Stimulated activated memory B cell treated with anti-CD40 and anti-IgM and Interleukin-4, amounts not matched to agents 10 μg/mL and 1 μg/mL and 100 μg/mL, for 72 hours (primary cell): ENCODE measurements at regions not wholly inside any gene's neighbourhood (a gene's known extent, or its start where the extent isn't known, plus 50 kb on each side); places are given as distances from the start of the nearest gene placed in this dataset.
A peak's percentile ranks its signal among the peaks of the same experiment; 100 is the strongest.
"Not testable (repeated sequence)": the region's sequence is repeated elsewhere in the genome, so short reads cannot be mapped to it uniquely, and the experiment has no call there.

ENCODE experiments used
- ATAC-seq: fragments of 150-1000 bp; cut with Tn5 transposase; 2 replicates; pipeline ENCODE4 v1.10.0; 2021
- H3K27ac Mint-ChIP-seq: one replicate; pipeline ENCODE4 v1.8.0; 2022; ENCODE audit warnings: mild to moderate bottlenecking, mixed read lengths
- H3K27me3 Mint-ChIP-seq: one replicate; pipeline ENCODE4 v1.8.0; 2022; ENCODE audit warnings: mixed read lengths
- H3K36me3 Mint-ChIP-seq: one replicate; pipeline ENCODE4 v1.8.0; 2022; ENCODE audit warnings: mixed read lengths
- H3K4me1 Mint-ChIP-seq: one replicate; pipeline ENCODE4 v1.8.0; 2022; ENCODE audit warnings: mixed read lengths
- H3K4me3 Mint-ChIP-seq: one replicate; pipeline ENCODE4 v1.8.0; 2022; ENCODE audit warnings: mild to moderate bottlenecking, moderate library complexity, mixed read lengths
- H3K9me3 Mint-ChIP-seq: one replicate; pipeline ENCODE4 v1.8.0; 2022; ENCODE audit warnings: mixed read lengths

DNA sequence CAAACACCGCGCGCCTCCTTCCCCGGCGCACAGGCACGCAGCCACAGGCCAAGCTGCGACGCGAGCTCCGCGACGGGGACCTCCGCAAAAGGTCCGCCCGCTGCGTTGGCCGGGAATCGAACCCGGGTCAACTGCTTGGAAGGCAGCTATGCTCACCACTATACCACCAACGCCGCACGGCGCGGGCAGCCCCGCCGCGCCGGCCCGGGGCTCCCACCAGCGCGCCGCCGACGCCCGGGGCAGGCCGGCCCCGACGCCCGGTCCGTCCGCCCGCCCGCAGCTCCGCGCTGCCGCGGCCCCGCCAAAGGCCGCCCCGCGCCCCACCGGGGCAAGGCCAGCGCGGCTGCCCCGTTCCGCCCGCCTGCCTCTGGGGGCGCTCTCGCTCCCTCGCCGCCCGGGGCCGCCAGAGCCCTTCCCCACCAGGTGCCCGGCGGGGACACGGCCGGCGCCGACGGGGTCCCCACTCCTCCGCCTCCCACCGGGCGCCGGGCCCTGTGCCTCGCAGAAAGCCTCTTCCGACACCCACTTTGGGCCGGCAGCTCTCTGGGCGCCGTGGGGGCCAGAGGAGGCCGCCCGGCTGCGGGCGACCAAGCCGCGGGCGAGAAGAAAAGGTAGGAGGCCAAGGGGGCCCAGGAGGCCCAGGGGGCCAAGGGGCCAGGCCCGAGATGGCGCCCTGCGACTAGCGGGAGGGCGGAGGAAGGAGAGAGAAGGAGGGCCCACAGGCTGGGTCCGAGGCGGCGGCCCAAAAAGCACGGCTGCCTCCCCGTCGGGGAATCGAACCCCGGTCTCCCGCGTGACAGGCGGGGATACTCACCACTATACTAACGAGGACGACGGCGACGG lies 50.2 kb upstream of the FCGR2A start:
- not testable (repeated sequence) for H3K4me3 Mint-ChIP-seq, H3K4me1 Mint-ChIP-seq, H3K27ac Mint-ChIP-seq, H3K27me3 Mint-ChIP-seq, H3K36me3 Mint-ChIP-seq, H3K9me3 Mint-ChIP-seq
- peak; percentile 32 for ATAC-seq

- H3K27ac Mint-ChIP-seq, H3K9me3 Mint-ChIP-seq, H3K36me3 Mint-ChIP-seq, H3K4me3 Mint-ChIP-seq, H3K27me3 Mint-ChIP-seq, H3K4me1 Mint-ChIP-seq: not testable (repeated sequence)
- peak; percentile 65 for ATAC-seq
Observed at GRCh38 chr1:161453950-161454864, 51.0 kb upstream of the FCGR2A start.

DNA sequence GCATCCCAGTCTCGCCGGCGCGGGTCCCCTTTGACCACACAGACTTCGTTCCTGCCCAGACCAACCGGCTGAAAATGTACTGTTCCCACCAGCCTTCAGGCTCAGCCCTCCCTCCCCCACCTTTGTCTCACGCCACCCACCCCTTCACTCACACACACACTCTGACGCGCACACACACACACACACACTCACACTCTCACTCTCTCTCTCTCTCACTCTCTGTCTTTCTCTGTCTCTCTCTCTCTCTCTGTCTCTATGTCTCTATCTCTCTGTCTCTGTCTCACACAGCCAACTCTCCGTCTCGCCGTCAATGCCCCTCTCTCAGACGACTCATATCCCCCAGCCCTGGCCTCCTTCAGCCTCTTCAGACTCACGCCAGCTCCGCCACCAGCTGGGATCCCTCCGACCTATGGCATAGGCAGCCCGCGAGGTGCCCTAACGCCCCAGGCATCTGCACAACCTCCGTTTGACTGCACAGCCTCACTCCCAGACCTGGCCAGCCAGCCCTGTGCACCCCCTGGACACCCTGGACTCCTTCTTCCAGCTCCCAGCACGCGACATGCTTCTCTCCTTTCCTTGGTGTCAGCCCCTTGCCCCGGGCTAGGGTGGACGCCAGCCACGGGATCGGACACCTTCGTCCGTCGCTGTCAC lies 53.4 kb upstream of the FCGR2A start:
- H3K4me3 Mint-ChIP-seq, H3K27ac Mint-ChIP-seq, H3K4me1 Mint-ChIP-seq, H3K27me3 Mint-ChIP-seq, H3K9me3 Mint-ChIP-seq, H3K36me3 Mint-ChIP-seq: not testable (repeated sequence)
- ATAC-seq, result peak; percentile 32

DNA sequence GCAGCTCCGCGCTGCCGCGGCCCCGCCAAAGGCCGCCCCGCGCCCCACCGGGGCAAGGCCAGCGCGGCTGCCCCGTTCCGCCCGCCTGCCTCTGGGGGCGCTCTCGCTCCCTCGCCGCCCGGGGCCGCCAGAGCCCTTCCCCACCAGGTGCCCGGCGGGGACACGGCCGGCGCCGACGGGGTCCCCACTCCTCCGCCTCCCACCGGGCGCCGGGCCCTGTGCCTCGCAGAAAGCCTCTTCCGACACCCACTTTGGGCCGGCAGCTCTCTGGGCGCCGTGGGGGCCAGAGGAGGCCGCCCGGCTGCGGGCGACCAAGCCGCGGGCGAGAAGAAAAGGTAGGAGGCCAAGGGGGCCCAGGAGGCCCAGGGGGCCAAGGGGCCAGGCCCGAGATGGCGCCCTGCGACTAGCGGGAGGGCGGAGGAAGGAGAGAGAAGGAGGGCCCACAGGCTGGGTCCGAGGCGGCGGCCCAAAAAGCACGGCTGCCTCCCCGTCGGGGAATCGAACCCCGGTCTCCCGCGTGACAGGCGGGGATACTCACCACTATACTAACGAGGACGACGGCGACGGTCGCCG lies 57.4 kb upstream of the FCGR2A start:
- not testable (repeated sequence) for H3K27me3 Mint-ChIP-seq, H3K36me3 Mint-ChIP-seq, H3K27ac Mint-ChIP-seq, H3K9me3 Mint-ChIP-seq, H3K4me3 Mint-ChIP-seq, H3K4me1 Mint-ChIP-seq
- peak; percentile 37 for ATAC-seq

GRCh38 chr1:161447040-161447759 lies 58.1 kb upstream of the FCGR2A start:
- not testable (repeated sequence) for H3K36me3 Mint-ChIP-seq, H3K27me3 Mint-ChIP-seq, H3K4me1 Mint-ChIP-seq, H3K9me3 Mint-ChIP-seq, H3K27ac Mint-ChIP-seq, H3K4me3 Mint-ChIP-seq
- peak; percentile 34 for ATAC-seq

DNA sequence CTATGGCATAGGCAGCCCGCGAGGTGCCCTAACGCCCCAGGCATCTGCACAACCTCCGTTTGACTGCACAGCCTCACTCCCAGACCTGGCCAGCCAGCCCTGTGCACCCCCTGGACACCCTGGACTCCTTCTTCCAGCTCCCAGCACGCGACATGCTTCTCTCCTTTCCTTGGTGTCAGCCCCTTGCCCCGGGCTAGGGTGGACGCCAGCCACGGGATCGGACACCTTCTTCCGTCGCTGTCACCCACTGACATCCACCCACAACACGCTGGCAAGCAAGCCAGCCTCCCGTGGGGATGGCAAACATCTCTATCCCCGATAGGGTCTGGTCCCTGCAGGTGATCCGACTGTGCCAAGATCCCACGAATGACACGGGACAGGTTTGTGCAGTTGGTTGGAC lies 60.5 kb upstream of the FCGR2A start:
- H3K36me3 Mint-ChIP-seq, H3K4me1 Mint-ChIP-seq, H3K4me3 Mint-ChIP-seq, H3K9me3 Mint-ChIP-seq, H3K27ac Mint-ChIP-seq: not testable (repeated sequence)
- ATAC-seq, result peak; percentile 49
- H3K27me3 Mint-ChIP-seq, result peaks cover 12% of the 10 kb centered on the region

DNA sequence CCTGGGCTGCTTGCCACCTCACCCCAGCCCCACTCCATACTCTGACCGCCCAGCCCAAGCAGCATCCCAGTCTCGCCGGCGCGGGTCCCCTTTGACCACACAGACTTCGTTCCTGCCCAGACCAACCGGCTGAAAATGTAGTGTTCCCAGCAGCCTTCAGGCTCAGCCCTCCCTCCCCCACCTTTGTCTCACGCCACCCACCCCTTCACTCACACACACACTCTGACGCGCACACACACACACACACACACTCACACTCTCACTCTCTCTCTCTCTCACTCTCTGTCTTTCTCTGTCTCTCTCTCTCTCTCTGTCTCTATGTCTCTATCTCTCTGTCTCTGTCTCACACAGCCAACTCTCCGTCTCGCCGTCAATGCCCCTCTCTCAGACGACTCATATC lies 61.0 kb upstream of the FCGR2A start:
- H3K27me3 Mint-ChIP-seq, result peaks cover 16% of the 10 kb centered on the region
- ATAC-seq, result peak; percentile 0
- H3K36me3 Mint-ChIP-seq, H3K9me3 Mint-ChIP-seq, H3K27ac Mint-ChIP-seq, H3K4me1 Mint-ChIP-seq, H3K4me3 Mint-ChIP-seq: not testable (repeated sequence)

- H3K36me3 Mint-ChIP-seq, result peaks cover 6% of the 10 kb centered on the region
- H3K9me3 Mint-ChIP-seq, result peaks cover 3% of the 10 kb centered on the region
- H3K27me3 Mint-ChIP-seq, result peaks cover 40% of the 10 kb centered on the region
- peak overlapping the region; percentile 82 for H3K27ac Mint-ChIP-seq
- peaks cover 4% of the 10 kb centered on the region for H3K4me1 Mint-ChIP-seq
- peak overlapping the region; percentile 87 for H3K4me3 Mint-ChIP-seq
- peak; percentile 29 for ATAC-seq
Observed at GRCh38 chr1:161440312-161440894, 64.9 kb upstream of the FCGR2A start.

DNA sequence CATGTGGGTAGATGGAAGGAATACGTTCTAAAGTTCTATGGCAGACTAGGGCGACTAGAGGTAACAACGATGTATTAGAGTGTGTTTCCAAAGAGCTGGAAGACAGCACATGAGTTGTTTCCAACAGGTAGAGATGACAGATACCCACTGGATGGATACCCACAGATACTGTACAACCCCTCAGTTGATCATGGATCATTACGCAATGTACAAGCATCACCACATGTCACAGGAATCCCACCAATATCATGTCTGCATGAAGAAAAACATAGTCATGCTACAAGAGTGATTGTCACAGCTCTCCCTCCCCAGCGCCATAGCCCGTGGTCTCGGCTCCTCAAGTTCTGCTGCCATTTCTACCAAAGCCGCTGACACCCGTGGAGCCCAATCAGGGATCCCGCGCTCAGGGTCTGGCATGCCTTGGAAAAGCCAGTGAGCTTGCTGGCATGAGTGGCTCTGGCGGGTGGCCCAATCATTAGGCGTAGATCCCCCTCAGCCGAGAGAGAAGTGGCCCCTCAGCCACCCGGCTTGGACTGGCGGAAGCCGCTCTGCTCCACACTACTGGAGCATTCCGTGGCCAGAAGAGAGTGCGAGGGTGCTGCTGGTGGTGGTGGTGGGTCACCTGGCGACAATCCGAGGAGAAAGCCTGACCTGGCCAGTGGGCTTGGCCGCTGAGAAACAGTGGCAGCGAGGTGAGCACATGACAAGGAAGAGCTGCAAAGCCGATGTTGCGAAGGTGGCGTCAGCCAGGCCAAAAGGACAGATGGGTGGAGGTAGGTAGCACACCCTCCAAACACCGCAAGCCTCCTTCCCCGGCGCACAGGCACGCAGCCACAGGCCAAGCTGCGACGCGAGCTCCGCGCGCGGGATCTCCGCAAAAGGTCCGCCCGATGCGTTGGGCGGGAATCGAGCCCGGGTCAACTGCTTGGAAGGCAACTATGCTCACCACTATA lies 65.7 kb upstream of the FCGR2A start:
- Mint-ChIP-seq H3K4me3 (peak overlapping the region; percentile 58), H3K27me3 (peaks cover 40% of the 10 kb centered on the region), H3K36me3 (peaks cover 6% of the 10 kb centered on the region), H3K27ac (no peak overlapping the region), H3K4me1 (peaks cover 4% of the 10 kb centered on the region), H3K9me3 (peaks cover 3% of the 10 kb centered on the region)
- ATAC-seq, result no peak

DNA sequence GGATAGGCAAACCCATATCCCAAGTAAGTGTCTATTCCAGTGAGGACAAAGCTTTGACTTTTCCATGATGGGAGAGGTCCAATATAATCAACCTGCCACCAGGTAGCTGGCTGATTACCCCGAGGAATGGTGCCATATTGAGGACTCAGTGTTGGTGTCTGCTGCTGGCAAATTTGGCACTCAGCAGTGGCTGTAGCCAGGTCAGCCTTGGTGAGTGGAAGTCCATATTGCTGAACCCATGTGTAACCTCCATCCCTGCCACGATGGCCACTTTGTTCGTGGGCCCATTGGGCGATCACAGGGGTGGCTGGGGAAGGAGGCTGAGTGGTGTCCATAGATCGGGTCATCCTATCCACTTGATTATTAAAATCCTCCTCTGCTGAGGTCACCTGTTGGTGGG lies 65.5 kb upstream of the CFAP126 start:
- H3K4me3 Mint-ChIP-seq, H3K4me1 Mint-ChIP-seq, H3K36me3 Mint-ChIP-seq, H3K27ac Mint-ChIP-seq, ATAC-seq, H3K9me3 Mint-ChIP-seq: not testable (repeated sequence)
- peaks cover 13% of the 10 kb centered on the region for H3K27me3 Mint-ChIP-seq

DNA sequence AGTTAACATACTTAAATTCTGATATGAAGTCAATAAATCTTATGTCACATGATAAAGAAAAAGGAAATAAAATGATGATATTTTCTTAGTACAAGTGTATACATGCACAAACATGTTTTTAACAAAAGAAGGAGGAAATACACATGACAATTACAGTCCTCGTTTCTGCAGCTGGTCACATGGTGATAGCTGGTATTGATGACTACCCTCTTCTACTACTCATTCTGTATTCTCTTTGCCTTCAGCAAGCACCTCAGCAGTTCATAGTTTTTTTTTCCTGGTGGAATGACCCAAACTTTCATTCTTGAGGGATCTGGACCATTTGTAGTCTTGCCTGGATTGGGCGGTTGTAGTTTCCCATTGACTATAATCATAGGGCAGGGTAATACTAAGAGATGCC lies 64.4 kb upstream of the CFAP126 start:
- no peaks in the 10 kb centered on the region for H3K36me3 Mint-ChIP-seq
- H3K9me3 Mint-ChIP-seq, result no peaks in the 10 kb centered on the region
- no peak for ATAC-seq
- no peaks in the 10 kb centered on the region for H3K4me1 Mint-ChIP-seq
- H3K27me3 Mint-ChIP-seq, result peaks cover 11% of the 10 kb centered on the region
- no peak overlapping the region for H3K4me3 Mint-ChIP-seq
- H3K27ac Mint-ChIP-seq, result no peak overlapping the region

DNA sequence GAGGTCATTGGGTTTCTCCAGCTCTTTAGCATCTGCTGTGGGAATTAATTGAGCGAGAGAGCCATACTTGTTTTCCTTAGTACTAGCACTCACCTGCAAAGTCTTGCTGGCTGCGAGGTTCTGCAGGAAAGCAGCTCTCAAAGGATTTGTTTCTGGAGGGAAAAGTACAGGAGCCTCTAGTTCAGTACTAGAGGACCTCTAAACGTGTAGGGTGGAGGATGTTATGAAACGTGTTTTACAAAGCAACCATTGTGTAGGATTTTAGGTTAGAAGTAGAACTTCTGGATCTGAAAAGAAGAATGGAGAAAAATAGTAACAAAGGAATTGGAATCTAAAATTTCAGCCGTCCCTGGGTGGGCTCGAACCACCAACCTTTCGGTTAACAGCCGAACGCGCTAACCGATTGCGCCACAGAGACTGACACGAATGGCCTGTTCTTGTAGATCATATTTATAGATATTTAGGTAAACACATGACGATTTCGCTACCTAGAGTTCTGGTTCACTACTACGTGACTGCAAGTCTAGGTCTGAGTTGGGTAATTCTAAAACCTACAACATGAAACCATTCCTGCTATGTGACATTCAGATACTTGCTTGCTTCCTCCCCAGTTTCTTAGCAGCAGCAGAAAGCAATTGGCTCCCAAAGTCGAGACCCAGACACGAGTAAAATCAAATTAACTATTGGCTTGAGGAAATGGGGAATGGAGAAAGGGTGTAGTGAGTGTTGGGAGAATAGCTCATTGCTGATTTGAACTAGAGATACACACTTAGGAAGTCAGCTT lies 60.2 kb upstream of the CFAP126 start:
- Mint-ChIP-seq H3K27me3 (peaks cover 23% of the 10 kb centered on the region), H3K4me3 (no peak overlapping the region), H3K4me1 (no peaks in the 10 kb centered on the region), H3K9me3 (no peaks in the 10 kb centered on the region), H3K36me3 (no peaks in the 10 kb centered on the region), H3K27ac (no peak overlapping the region)
- no peak for ATAC-seq

DNA sequence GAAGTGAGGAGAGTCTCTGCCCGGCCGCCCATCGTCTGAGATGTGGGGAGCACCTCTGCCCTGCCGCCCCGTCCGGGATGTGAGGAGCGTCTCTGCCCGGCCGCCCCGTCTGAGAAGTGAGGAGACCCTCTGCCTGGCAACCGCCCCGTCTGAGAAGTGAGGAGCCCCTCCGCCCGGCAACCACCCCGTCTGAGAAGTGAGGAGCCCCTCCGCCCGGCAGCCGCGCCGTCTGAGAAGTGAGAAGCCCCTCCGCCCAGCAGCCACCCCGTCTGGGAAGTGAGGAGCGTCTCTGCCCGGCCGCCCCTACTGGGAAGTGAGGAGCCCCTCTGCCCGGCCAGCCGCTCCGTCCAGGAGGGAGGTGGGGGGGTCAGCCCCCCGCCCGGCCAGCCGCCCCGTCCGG lies 55.2 kb upstream of the CFAP126 start:
- ATAC-seq, H3K4me1 Mint-ChIP-seq: not testable (repeated sequence)

More for the DNA sequence above, 55.2 kb upstream of the CFAP126 start:
- not testable (repeated sequence) for H3K4me3 Mint-ChIP-seq, H3K27ac Mint-ChIP-seq, H3K9me3 Mint-ChIP-seq, H3K36me3 Mint-ChIP-seq
- peaks cover 23% of the 10 kb centered on the region for H3K27me3 Mint-ChIP-seq
